Stomach (tissue), 4 donors: ENCODE measurements at regions not wholly inside any gene's neighbourhood (a gene's known extent, or its start where the extent isn't known, plus 50 kb on each side); places are given as distances from the start of the nearest gene placed in this dataset.

Experiments
- CTCF ChIP-seq, 7 experiments: fragments of 450-650 bp in 4 of 7; fragments of 200-600 bp in 3 of 7; sonication (generic) in 3 of 7; IDR thresholded peaks; one replicate each; pipeline ENCODE4 v1.5.1; 2016 to 2019; ENCODE audit warnings: antibody characterized with exemption in 7 of 7, control low read depth in 2 of 7, mild to moderate bottlenecking in 1 of 7
- EP300 ChIP-seq: sonication (generic); formaldehyde crosslinking; IDR thresholded peaks from one replicate; pipeline ENCODE4 v1.6.1; 2017; ENCODE audit warnings: antibody characterized with exemption
- POLR2A ChIP-seq, 4 donors: fragments of 450-650 bp; IDR thresholded peaks; one replicate each; pipeline ENCODE4 v1.6.1; 2016; ENCODE audit warnings: antibody characterized with exemption in 4 of 4, control low read depth in 2 of 4, mild to moderate bottlenecking in 1 of 4, moderate library complexity in 1 of 4
- POLR2AphosphoS5 ChIP-seq, 3 donors: sonication (generic); formaldehyde crosslinking; IDR thresholded peaks; one replicate each; pipeline ENCODE4 v1.6.1; 2016; ENCODE audit warnings: antibody characterized with exemption in 3 of 3

GRCh38 chr6:85971238-85971637, 328.6 kb upstream of the SYNCRIP start:
- TF ChIP-seq CTCF (IDR thresholded peaks at IDR 0.05) (no peak), POLR2AphosphoS5 (IDR thresholded peaks at IDR 0.05) (no peak), POLR2A (IDR thresholded peaks at IDR 0.05) (no peak), EP300 (no peak)
